ENCODE measurements at regions not wholly inside any gene's neighbourhood (a gene's known extent, or its start where the extent isn't known, plus 50 kb on each side); places are given as distances from the start of the nearest gene placed in this dataset.

GRCh38 chr12:123069436-123070266 is 81.2 kb downstream of the PITPNM2 start:
- no TSS peak for BruUV-seq (replicated peaks)
- ChIA-PET CTCF (no interaction called here), RAD21 (ENCODE audit: low non-redundant PET in 1 of 2, low total read pairs in 2 of 2, uncharacterized antibody in 2 of 2, unreplicated experiment in 2 of 2) (no interaction called here), POLR2A (interaction anchor here (1.7 kb wide), 1 partner anchor 14 kb away, joined by 3 read pairs; no protein-coding TSS in a partner anchor)
- intact Hi-C loops (cut with micrococcal nuclease), result no loop called here
- Histone ChIP-seq H3K27me3 (ENCODE audit: insufficient read depth, low read length) (no peaks in the 10 kb centered on the region), H4K20me1 (ENCODE audit: insufficient read depth) (no peaks in the 10 kb centered on the region), H3K36me3 (ENCODE audit: control insufficient read depth in 1 of 2, insufficient read depth in 2 of 2, low read length in 2 of 2) (no peaks in the 10 kb centered on the region), H3K9me3 (ENCODE audit: control insufficient read depth in 1 of 2, insufficient read depth in 1 of 2, low read depth in 1 of 2, low read length in 2 of 2) (no peaks in the 10 kb centered on the region), H3K4me3 (replicated peaks in 1 of 2; ENCODE audit: low read depth in 1 of 2, low read length in 2 of 2) (no peak overlapping the region), H3K79me2 (ENCODE audit: insufficient read depth, low read length) (no peaks in the 10 kb centered on the region; the same call in 1 of the 2 replicates), H3K9me2 (ENCODE audit: insufficient read depth) (no peaks in the 10 kb centered on the region), H3K4me1 (ENCODE audit: control insufficient read depth in 1 of 2, insufficient read depth in 2 of 2, low read length in 2 of 2) (peaks cover 3 to 21% of the 10 kb centered on the region in 2 experiments; a peak in 2 of 4 replicates), H3K4me2 (ENCODE audit: low read length) (no peak overlapping the region), H3K9ac (ENCODE audit: low read length) (no peak overlapping the region), H2AFZ (ENCODE audit: low read depth, low read length, poor library complexity, severe bottlenecking) (no peak overlapping the region), H3K27ac (ENCODE audit: low read depth, low read length) (no peak overlapping the region)
- ATAC-seq (no peak), DNase-seq (ENCODE audit: low read depth, low spot score) (no peak)
- TF ChIP-seq JUND (IDR thresholded peaks at IDR 0.05), result no peak
- TF ChIP-seq, protein P1, sequence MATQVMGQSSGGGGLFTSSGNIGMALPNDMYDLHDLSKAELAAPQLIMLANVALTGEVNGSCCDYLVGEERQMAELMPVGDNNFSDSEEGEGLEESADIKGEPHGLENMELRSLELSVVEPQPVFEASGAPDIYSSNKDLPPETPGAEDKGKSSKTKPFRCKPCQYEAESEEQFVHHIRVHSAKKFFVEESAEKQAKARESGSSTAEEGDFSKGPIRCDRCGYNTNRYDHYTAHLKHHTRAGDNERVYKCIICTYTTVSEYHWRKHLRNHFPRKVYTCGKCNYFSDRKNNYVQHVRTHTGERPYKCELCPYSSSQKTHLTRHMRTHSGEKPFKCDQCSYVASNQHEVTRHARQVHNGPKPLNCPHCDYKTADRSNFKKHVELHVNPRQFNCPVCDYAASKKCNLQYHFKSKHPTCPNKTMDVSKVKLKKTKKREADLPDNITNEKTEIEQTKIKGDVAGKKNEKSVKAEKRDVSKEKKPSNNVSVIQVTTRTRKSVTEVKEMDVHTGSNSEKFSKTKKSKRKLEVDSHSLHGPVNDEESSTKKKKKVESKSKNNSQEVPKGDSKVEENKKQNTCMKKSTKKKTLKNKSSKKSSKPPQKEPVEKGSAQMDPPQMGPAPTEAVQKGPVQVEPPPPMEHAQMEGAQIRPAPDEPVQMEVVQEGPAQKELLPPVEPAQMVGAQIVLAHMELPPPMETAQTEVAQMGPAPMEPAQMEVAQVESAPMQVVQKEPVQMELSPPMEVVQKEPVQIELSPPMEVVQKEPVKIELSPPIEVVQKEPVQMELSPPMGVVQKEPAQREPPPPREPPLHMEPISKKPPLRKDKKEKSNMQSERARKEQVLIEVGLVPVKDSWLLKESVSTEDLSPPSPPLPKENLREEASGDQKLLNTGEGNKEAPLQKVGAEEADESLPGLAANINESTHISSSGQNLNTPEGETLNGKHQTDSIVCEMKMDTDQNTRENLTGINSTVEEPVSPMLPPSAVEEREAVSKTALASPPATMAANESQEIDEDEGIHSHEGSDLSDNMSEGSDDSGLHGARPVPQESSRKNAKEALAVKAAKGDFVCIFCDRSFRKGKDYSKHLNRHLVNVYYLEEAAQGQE (IDR thresholded peaks at IDR 0.05; ENCODE audit: low read depth), result no peak
- TF ChIP-seq FOSL1 (IDR thresholded peaks at IDR 0.05; ENCODE audit: low read depth), result no peak
- no peak for TF ChIP-seq EGR1 (IDR thresholded peaks at IDR 0.05; ENCODE audit: low read depth)
- TF ChIP-seq TCF7L2 (IDR thresholded peaks at IDR 0.05; ENCODE audit: borderline replicate concordance, extremely low read depth, insufficient read depth, insufficient read length), result no peak
- no peak for TF ChIP-seq CBX3 (IDR thresholded peaks at IDR 0.05; ENCODE audit: low read depth)
- TF ChIP-seq RAD21 (IDR thresholded peaks at IDR 0.05; ENCODE audit: low read depth), result no peak
- no peak for TF ChIP-seq SIN3A (IDR thresholded peaks at IDR 0.05; ENCODE audit: low read depth)
- TF ChIP-seq YY1 (IDR thresholded peaks at IDR 0.05; ENCODE audit: extremely low read depth, insufficient replicate concordance, low read depth, low read length), result no peak
- TF ChIP-seq SP1 (IDR thresholded peaks at IDR 0.05; ENCODE audit: low read depth), result no peak
- no peak for TF ChIP-seq ZBTB33 (IDR thresholded peaks at IDR 0.05; ENCODE audit: extremely low read depth, insufficient replicate concordance, low read length)
- no peak for TF ChIP-seq EZH2 (IDR thresholded peaks at IDR 0.05)
- no peak for TF ChIP-seq POLR2A (IDR thresholded peaks at IDR 0.05; ENCODE audit: borderline replicate concordance, extremely low read depth, insufficient read depth, insufficient read length)
- TF ChIP-seq POLR2AphosphoS5 (IDR thresholded peaks at IDR 0.05; ENCODE audit: low read depth, low read length), result no peak
- no peak for TF ChIP-seq EZH2phosphoT487 (IDR thresholded peaks at IDR 0.05; ENCODE audit: borderline replicate concordance)
- TF ChIP-seq ZFX (IDR thresholded peaks at IDR 0.05), result no peak
- TF ChIP-seq CEBPB (IDR thresholded peaks at IDR 0.05; ENCODE audit: low read depth), result no peak
- TF ChIP-seq MAX (IDR thresholded peaks at IDR 0.05), result no peak
- no peak for TF ChIP-seq SRF (IDR thresholded peaks at IDR 0.05; ENCODE audit: low read depth)

Data from HCT116 (cell line).